Posterior cingulate gyrus (tissue), 11 donors: ENCODE measurements at regions not wholly inside any gene's neighbourhood (a gene's known extent, or its start where the extent isn't known, plus 50 kb on each side); places are given as distances from the start of the nearest gene placed in this dataset.
"Not testable (repeated sequence)": the region's sequence is repeated elsewhere in the genome, so short reads cannot be mapped to it uniquely, and the experiment has no call there.

ENCODE experiments used
- DNase-seq, 10 donors: peaks; one replicate each; pipeline versions ENCODE4 v3.0.0 to v3.0.0-alpha.2; 2020 to 2021; ENCODE audit warnings: mixed read lengths in 3 of 10
- intact Hi-C: fragments of 100-400 bp; cut with DNase I; formaldehyde crosslinking; loops from one replicate; pipeline ENCODE4 v1.15.1; 2023

- DNase-seq: no peak
- intact Hi-C loops: no loop called here
Observed at GRCh38 chr4:111957116-111957515, 188.1 kb upstream of the FAM241A start.

DNA sequence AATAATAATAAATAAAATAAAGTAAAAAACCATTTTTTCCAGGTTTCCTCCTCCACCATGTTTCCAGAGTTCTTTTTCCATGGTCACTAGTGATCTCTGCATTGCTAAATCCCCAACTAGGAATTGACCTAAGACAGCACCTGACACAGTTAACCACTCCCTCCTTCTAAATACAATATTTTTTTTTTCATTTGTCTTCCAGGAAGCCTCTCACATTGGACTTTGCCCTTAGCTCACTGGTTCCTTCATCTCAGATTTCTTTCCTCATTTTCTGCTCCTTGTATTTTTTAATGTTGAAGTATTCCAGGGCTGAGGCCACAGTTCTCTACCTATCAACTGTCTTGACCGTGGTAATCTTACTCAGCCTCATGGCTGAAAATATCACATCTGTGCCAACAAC lies 187.3 kb upstream of the FAM241A start:
- intact Hi-C loops: no loop called here
- DNase-seq: no peak

GRCh38 chr4:111959222-111959621 lies 186.0 kb upstream of the FAM241A start:
- no peak for DNase-seq
- intact Hi-C loops: no loop called here

DNA sequence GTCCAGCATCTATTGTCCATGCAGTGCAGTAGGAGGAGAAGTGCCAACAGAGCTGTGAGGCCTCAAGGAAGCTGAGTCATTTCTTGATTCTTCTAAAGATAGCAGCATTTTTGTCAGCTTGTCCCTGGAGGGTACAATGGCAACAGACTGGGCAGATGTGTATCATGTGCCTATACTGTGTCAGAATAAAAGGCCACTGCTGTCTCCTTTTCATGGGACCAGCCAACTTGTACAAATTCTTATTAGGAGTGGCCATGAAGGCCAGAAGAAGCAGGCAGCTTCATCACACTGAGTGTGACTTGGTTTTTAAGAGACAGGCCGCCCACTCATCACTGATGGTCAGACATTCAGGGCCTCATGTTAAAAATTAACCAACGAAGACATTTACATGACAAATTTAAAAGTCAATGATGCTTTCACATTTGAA lies 185.0 kb upstream of the FAM241A start:
- intact Hi-C loops: no loop called here
- no peak for DNase-seq

DNA sequence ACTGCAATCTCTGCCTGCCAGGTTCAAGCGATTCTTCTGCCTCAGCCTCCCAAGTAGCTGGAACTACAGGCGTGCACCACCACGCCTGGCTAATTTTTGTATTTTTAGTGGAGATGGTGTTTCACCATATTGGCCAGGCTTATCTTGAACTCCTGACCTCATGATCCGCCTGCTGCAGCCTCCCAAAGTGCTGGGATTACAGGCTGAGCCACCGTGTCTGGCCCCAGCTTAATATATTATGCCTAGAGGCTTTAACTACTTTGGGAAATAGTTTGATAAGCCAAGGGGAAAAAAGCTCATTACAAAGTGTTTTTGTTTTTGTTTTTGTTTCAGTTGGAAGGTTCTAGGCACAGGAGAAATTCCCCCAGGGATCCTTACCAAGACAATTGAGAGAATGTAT lies 184.2 kb upstream of the FAM241A start:
- DNase-seq, intact Hi-C loops: not testable (repeated sequence)

GRCh38 chr4:111961809-111962208 lies 183.4 kb upstream of the FAM241A start:
- no peak for DNase-seq
- intact Hi-C loops: no loop called here

GRCh38 chr4:111963158-111963700 lies 182.0 kb upstream of the FAM241A start:
- intact Hi-C loops: no loop called here
- no peak for DNase-seq

DNA sequence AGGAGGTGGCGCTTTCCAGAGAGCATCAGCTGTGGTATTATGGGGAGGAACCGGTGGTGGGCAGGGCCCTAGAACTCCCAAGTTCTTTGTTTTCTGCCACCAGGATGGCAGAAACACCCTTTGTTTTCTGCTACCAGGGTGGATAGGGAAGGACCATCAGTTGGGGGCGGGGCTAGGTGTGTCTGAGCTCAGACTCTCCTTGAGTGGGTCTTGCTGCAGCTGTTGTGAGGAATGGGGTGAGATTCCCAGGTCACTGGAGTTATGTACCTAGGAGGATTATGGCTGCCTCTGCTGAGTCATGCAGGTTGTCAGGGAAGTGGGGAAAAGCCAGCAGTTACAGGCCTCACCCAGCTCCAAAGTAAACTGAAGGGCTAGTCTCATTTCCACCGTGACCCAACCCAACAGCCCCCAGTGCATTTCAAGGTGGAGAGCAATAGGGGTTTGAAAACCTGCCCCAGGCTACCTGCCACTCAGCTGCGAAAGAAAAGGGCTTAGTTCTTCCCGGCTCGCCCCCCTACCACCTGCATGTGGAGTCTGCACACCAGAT lies 167.8 kb upstream of the FAM241A start:
- intact Hi-C loops: no loop called here
- no peak for DNase-seq

- DNase-seq: no peak
- intact Hi-C loops: no loop called here
Observed at GRCh38 chr4:111979921-111980320, 165.3 kb upstream of the FAM241A start.

DNA sequence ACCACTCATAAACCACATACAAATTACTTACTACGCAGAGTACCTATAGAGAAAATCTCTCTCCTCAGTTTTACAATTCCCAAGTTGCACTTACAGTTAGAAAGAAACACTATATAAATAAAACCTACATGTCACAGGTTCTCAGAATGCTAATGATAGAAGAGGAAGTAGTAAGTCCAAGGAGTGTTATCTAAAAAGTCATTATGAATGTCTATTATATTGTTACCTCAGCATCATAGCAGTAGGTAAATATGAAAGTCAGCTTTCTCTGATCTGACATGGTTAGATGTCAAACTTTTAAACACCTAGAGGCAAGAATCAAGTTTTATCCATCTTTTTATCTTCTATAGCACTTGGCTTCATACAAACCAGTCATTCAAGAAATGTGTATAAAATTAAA lies 163.2 kb upstream of the FAM241A start:
- intact Hi-C loops: no loop called here
- DNase-seq: no peak

GRCh38 chr4:111984169-111984819 lies 161.0 kb upstream of the FAM241A start:
- no peak for DNase-seq
- intact Hi-C loops: no loop called here

GRCh38 chr4:111985426-111985825 lies 159.8 kb upstream of the FAM241A start:
- DNase-seq: no peak
- intact Hi-C loops: no loop called here

DNA sequence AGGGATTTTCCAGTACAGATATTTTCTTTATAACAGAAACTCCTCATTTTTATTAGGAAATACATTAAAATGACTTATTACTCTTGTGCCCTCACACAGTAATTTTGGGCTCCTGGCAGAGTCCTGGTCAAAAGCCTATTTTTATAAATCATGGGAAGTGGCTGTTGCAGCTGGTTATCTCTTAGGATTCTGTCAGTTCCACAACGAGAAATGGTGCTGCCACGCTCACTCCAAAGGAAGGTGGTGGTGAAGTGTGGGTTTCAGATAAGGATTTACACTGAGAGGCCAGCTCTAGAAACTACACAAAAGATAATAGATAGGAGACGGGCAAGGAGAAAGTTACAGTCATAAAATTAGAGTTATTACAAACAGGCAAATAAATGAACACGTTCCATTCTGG lies 159.2 kb upstream of the FAM241A start:
- intact Hi-C loops: no loop called here
- no peak for DNase-seq

- intact Hi-C loops: no loop called here
- no peak for DNase-seq
Observed at GRCh38 chr4:111988514-111988913, 156.7 kb upstream of the FAM241A start.

DNA sequence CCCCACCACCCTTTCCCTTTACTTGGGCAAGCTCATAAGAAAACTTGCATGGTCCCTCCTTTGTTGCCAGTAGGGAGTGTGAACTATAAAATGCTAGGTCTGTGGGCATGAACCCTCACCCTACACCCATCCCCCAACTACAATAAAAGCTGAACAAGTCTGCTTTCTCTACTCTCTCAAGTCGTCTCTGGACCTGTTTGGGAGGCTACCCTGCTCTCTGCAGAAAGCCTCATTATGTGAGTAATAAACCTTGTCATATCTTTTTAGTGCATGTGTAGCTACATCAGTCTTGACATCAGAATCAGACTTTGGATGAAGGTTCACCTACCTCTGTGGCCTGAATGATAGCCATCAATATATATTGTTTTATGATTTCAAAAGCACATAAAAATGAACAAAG lies 155.4 kb upstream of the FAM241A start:
- intact Hi-C loops: no loop called here
- no peak for DNase-seq

GRCh38 chr4:111991163-111991562 lies 154.1 kb upstream of the FAM241A start:
- intact Hi-C loops: no loop called here

DNA sequence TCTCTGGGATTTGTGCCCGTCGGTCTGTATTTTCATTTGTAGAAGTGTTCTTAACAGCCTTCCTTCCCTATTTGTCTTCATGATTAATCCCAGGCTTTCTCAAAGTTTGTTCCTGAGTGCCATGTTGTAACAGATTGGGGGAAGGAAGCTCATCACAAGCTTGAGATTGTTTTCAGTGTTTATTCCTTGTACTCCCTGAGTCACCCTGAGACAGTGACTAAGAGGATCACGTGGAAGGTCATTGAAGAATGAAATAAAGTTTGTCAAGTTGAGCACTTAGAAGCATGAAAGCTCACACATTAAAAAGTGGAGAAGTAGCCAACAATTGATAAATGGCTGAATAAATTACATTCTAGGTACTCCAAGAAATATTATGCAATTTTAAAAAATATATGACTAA lies 153.5 kb upstream of the FAM241A start:
- DNase-seq: no peak

More at GRCh38 chr4:111991163-111991562, 154.1 kb upstream of the FAM241A start:
- no peak for DNase-seq

GRCh38 chr4:111992351-111993168 lies 152.7 kb upstream of the FAM241A start:
- intact Hi-C loops: no loop called here
- no peak for DNase-seq

More for the DNA sequence above, 153.5 kb upstream of the FAM241A start:
- intact Hi-C loops: no loop called here

- DNase-seq: no peak
- intact Hi-C loops: no loop called here
Observed at GRCh38 chr4:111994392-111994791, 150.9 kb upstream of the FAM241A start.

DNA sequence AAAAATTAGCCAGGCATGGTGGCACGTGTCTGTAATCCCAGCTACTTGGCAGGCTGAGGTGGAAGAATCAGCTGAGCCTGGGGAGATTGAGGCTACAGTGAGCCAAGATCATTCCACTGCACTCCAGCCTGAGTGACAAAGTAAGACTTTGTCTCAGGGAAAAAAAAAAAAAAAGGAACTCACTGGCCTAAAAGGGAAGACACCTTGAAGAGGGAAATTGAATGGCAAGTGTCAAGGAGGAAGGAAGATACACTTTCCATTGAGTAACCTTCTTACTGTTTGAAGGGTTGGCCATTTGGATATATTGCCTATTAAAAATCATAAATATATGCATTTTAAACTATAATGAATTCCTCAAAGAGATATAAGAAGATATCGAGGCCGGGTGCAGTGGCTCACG lies 147.5 kb upstream of the FAM241A start:
- intact Hi-C loops: no loop called here
- DNase-seq: no peak

DNA sequence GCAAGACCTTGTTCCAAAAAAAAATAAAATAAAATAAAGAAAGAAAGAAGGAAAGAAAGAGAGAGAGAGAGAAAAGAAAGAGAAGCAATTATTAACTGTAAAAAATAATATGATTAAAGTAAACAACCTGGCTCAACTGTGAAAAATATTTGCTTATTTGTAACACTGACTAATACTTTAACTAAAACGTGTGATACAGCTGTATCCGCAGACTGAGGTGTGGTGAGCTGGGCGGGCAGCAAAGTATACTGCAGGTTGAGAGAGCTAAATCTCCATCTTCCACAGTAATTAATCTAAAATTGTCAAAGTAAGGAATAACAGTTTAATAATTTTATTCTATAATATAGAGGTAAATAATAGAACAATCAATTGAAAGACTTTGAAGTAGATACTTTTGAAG lies 145.5 kb upstream of the FAM241A start:
- intact Hi-C loops: no loop called here
- DNase-seq: no peak

- intact Hi-C loops: no loop called here
- no peak for DNase-seq
Observed at GRCh38 chr4:112001041-112001440, 144.2 kb upstream of the FAM241A start.
